Upper lobe of left lung (tissue), 4 donors: ENCODE measurements at regions not wholly inside any gene's neighbourhood (a gene's known extent, or its start where the extent isn't known, plus 50 kb on each side); places are given as distances from the start of the nearest gene placed in this dataset.

Experiments
- POLR2AphosphoS5 ChIP-seq, 2 donors: sonication (generic); formaldehyde crosslinking; IDR thresholded peaks; one replicate each; pipeline ENCODE4 v1.5.1; 2017; ENCODE audit warnings: antibody characterized with exemption in 2 of 2
- TF ChIP-seq, protein P1 (sequence below), 6 experiments: fragments of 450-650 bp in 4 of 6; fragments of 200-600 bp in 2 of 6; sonication (generic) in 2 of 6; IDR thresholded peaks; one replicate each; pipeline ENCODE4 v1.5.1; 2016 to 2019; ENCODE audit warnings: antibody characterized with exemption in 6 of 6

GRCh38 chr14:97129639-97130038, 332.5 kb downstream of the VRK1 start:
- TF ChIP-seq, protein P1, sequence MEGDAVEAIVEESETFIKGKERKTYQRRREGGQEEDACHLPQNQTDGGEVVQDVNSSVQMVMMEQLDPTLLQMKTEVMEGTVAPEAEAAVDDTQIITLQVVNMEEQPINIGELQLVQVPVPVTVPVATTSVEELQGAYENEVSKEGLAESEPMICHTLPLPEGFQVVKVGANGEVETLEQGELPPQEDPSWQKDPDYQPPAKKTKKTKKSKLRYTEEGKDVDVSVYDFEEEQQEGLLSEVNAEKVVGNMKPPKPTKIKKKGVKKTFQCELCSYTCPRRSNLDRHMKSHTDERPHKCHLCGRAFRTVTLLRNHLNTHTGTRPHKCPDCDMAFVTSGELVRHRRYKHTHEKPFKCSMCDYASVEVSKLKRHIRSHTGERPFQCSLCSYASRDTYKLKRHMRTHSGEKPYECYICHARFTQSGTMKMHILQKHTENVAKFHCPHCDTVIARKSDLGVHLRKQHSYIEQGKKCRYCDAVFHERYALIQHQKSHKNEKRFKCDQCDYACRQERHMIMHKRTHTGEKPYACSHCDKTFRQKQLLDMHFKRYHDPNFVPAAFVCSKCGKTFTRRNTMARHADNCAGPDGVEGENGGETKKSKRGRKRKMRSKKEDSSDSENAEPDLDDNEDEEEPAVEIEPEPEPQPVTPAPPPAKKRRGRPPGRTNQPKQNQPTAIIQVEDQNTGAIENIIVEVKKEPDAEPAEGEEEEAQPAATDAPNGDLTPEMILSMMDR (IDR thresholded peaks at IDR 0.05), result no peak
- TF ChIP-seq POLR2AphosphoS5 (IDR thresholded peaks at IDR 0.05), result no peak
